ENCODE measurements at regions not wholly inside any gene's neighbourhood (a gene's known extent, or its start where the extent isn't known, plus 50 kb on each side); places are given as distances from the start of the nearest gene placed in this dataset.

DNA sequence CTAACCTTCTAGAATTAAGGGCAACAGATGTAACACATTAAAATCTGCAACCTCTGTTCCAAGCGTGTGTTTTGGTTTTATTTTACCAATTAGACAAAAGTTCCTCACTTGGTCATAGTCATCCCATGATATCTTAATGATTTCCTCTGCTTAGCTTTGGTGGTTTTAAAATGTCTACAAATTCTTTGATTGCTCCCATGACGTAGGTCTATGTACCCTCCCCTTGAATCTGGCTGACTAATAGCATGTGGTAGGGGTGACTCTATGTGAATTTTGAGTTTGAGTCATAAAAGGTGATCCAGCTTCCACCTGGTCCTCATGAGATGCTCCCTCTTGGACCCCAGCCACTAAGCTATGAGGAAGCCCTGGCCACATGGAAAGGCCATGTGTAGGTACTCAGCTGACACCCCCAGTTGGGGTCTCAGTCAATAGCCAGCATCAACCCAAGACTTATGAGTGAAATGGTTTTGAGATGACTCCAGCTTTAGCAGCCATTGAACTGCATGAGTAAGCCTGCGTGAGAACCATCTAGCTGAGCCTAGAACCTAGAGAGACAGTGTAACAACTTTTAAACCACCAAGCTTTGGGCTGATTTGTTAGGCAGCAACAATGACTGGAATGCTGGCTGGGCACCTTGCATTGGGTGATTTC is 247.1 kb downstream of the MSRB3 start:
- no peak for TF ChIP-seq POLR2A (IDR thresholded peaks at IDR 0.05)
- TF ChIP-seq, protein P1, sequence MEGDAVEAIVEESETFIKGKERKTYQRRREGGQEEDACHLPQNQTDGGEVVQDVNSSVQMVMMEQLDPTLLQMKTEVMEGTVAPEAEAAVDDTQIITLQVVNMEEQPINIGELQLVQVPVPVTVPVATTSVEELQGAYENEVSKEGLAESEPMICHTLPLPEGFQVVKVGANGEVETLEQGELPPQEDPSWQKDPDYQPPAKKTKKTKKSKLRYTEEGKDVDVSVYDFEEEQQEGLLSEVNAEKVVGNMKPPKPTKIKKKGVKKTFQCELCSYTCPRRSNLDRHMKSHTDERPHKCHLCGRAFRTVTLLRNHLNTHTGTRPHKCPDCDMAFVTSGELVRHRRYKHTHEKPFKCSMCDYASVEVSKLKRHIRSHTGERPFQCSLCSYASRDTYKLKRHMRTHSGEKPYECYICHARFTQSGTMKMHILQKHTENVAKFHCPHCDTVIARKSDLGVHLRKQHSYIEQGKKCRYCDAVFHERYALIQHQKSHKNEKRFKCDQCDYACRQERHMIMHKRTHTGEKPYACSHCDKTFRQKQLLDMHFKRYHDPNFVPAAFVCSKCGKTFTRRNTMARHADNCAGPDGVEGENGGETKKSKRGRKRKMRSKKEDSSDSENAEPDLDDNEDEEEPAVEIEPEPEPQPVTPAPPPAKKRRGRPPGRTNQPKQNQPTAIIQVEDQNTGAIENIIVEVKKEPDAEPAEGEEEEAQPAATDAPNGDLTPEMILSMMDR (IDR thresholded peaks at IDR 0.05): no peak

Measured in transverse colon (tissue), 3 donors.